Sigmoid colon (tissue), 4 donors: ENCODE measurements at regions not wholly inside any gene's neighbourhood (a gene's known extent, or its start where the extent isn't known, plus 50 kb on each side); places are given as distances from the start of the nearest gene placed in this dataset.

Experiments
- CTCF ChIP-seq, 4 experiments: fragments of 450-650 bp in 3 of 4; fragments of 200-600 bp in 1 of 4; IDR thresholded peaks; one replicate each; pipeline ENCODE4 v1.5.1; 2016 to 2019; ENCODE audit warnings: antibody characterized with exemption in 4 of 4, mild to moderate bottlenecking in 3 of 4, moderate library complexity in 2 of 4
- EP300 ChIP-seq, 4 donors: sonication (generic); formaldehyde crosslinking; IDR thresholded peaks; one replicate each; pipeline ENCODE4 v1.6.1; 2017; ENCODE audit warnings: antibody characterized with exemption in 4 of 4
- POLR2A ChIP-seq, 2 donors: fragments of 450-650 bp; IDR thresholded peaks; one replicate each; pipeline ENCODE4 v1.6.1; 2016; ENCODE audit warnings: antibody characterized with exemption in 2 of 2, mild to moderate bottlenecking in 2 of 2, moderate library complexity in 2 of 2

- TF ChIP-seq CTCF (IDR thresholded peaks at IDR 0.05) (no peak), EP300 (IDR thresholded peaks at IDR 0.05) (no peak), POLR2A (IDR thresholded peaks at IDR 0.05) (no peak)
Observed at GRCh38 chr15:87209891-87210689, 1046.4 kb downstream of the NTRK3 start.
